ENCODE measurements at regions not wholly inside any gene's neighbourhood (a gene's known extent, or its start where the extent isn't known, plus 50 kb on each side); places are given as distances from the start of the nearest gene placed in this dataset.

GRCh38 chr17:71878998-71879397 lies 241.8 kb upstream of the SOX9 start:
- no peak for DNase-seq
- H3K36me3 ChIP-seq (ENCODE audit: control insufficient read depth in 1 of 2, insufficient read depth in 2 of 2, low read length in 1 of 2): no peaks in the 10 kb centered on the region
- 90 to 92% methylated on average over 4 of the region's 4 CpGs for WGBS, 2 donors
- intact Hi-C loops (cut with DNase I): no loop called here
- no peaks in the 10 kb centered on the region for H3K4me1 ChIP-seq (ENCODE audit: control insufficient read depth in 1 of 2, insufficient read depth in 2 of 2, low read length in 2 of 2)
- H3K27me3 ChIP-seq (ENCODE audit: control insufficient read depth in 1 of 2, insufficient read depth in 2 of 2, low read length in 1 of 2): no peaks in the 10 kb centered on the region
- no peak overlapping the region for H3K27ac ChIP-seq (ENCODE audit: low read depth in 1 of 2, low read length in 2 of 2)
- no peak overlapping the region for H3K4me3 ChIP-seq (ENCODE audit: low read length in 2 of 2)
- H3K9me3 ChIP-seq (ENCODE audit: control insufficient read depth, low read length): no peaks in the 10 kb centered on the region
- ATAC-seq (ENCODE audit: low FRiP score): no peak

GRCh38 chr17:71881041-71881440 lies 239.8 kb upstream of the SOX9 start:
- Histone ChIP-seq H3K27ac (ENCODE audit: low read depth in 1 of 2, low read length in 2 of 2) (no peak overlapping the region), H3K4me3 (ENCODE audit: low read length in 2 of 2) (no peak overlapping the region), H3K4me1 (ENCODE audit: control insufficient read depth in 1 of 2, insufficient read depth in 2 of 2, low read length in 2 of 2) (no peaks in the 10 kb centered on the region), H3K36me3 (ENCODE audit: control insufficient read depth in 1 of 2, insufficient read depth in 2 of 2, low read length in 1 of 2) (no peaks in the 10 kb centered on the region), H3K27me3 (ENCODE audit: control insufficient read depth in 1 of 2, insufficient read depth in 2 of 2, low read length in 1 of 2) (no peaks in the 10 kb centered on the region), H3K9me3 (ENCODE audit: control insufficient read depth, low read length) (no peaks in the 10 kb centered on the region)
- no peak for DNase-seq
- no peak for ATAC-seq (ENCODE audit: low FRiP score)
- 56 to 58% methylated on average over 3 of the region's 3 CpGs for WGBS, 2 donors
- intact Hi-C loops (cut with DNase I): no loop called here

- no peak overlapping the region for H3K27ac ChIP-seq (ENCODE audit: low read depth in 1 of 2, low read length in 2 of 2)
- H3K27me3 ChIP-seq (ENCODE audit: control insufficient read depth in 1 of 2, insufficient read depth in 2 of 2, low read length in 1 of 2): no peaks in the 10 kb centered on the region
- 90 to 92% methylated on average over 2 of the region's 2 CpGs for WGBS, 2 donors
- no peaks in the 10 kb centered on the region for H3K9me3 ChIP-seq (ENCODE audit: control insufficient read depth, low read length)
- no peaks in the 10 kb centered on the region for H3K4me1 ChIP-seq (ENCODE audit: control insufficient read depth in 1 of 2, insufficient read depth in 2 of 2, low read length in 2 of 2)
- no peak overlapping the region for H3K4me3 ChIP-seq (ENCODE audit: low read length in 2 of 2)
- no peaks in the 10 kb centered on the region for H3K36me3 ChIP-seq (ENCODE audit: control insufficient read depth in 1 of 2, insufficient read depth in 2 of 2, low read length in 1 of 2)
- intact Hi-C loops (cut with DNase I): no loop called here
- DNase-seq (no peak), ATAC-seq (ENCODE audit: low FRiP score) (no peak)
Observed at GRCh38 chr17:71881581-71881980, 239.2 kb upstream of the SOX9 start.

GRCh38 chr17:71883258-71883657 lies 237.6 kb upstream of the SOX9 start:
- Histone ChIP-seq H3K4me3 (ENCODE audit: low read length in 2 of 2) (no peak overlapping the region), H3K9me3 (ENCODE audit: control insufficient read depth, low read length) (no peaks in the 10 kb centered on the region), H3K27me3 (ENCODE audit: control insufficient read depth in 1 of 2, insufficient read depth in 2 of 2, low read length in 1 of 2) (no peaks in the 10 kb centered on the region), H3K36me3 (ENCODE audit: control insufficient read depth in 1 of 2, insufficient read depth in 2 of 2, low read length in 1 of 2) (no peaks in the 10 kb centered on the region), H3K4me1 (ENCODE audit: control insufficient read depth in 1 of 2, insufficient read depth in 2 of 2, low read length in 2 of 2) (no peaks in the 10 kb centered on the region), H3K27ac (ENCODE audit: low read depth in 1 of 2, low read length in 2 of 2) (no peak overlapping the region)
- no peak for ATAC-seq (ENCODE audit: low FRiP score)
- WGBS, 2 donors: 85% methylated on average over 2 of the region's 2 CpGs
- intact Hi-C loops (cut with DNase I): no loop called here
- DNase-seq: no peak

GRCh38 chr17:71883845-71884244 lies 237.0 kb upstream of the SOX9 start:
- WGBS, 2 donors: 85 to 87% methylated on average over 3 of the region's 3 CpGs
- intact Hi-C loops (cut with DNase I): no loop called here
- H3K4me1 ChIP-seq (ENCODE audit: control insufficient read depth in 1 of 2, insufficient read depth in 2 of 2, low read length in 2 of 2): no peaks in the 10 kb centered on the region
- DNase-seq (no peak), ATAC-seq (ENCODE audit: low FRiP score) (no peak)
- H3K9me3 ChIP-seq (ENCODE audit: control insufficient read depth, low read length): no peaks in the 10 kb centered on the region
- no peaks in the 10 kb centered on the region for H3K27me3 ChIP-seq (ENCODE audit: control insufficient read depth in 1 of 2, insufficient read depth in 2 of 2, low read length in 1 of 2)
- no peak overlapping the region for H3K27ac ChIP-seq (ENCODE audit: low read depth in 1 of 2, low read length in 2 of 2)
- no peak overlapping the region for H3K4me3 ChIP-seq (ENCODE audit: low read length in 2 of 2)
- no peaks in the 10 kb centered on the region for H3K36me3 ChIP-seq (ENCODE audit: control insufficient read depth in 1 of 2, insufficient read depth in 2 of 2, low read length in 1 of 2)

GRCh38 chr17:71885662-71886061 lies 235.2 kb upstream of the SOX9 start:
- intact Hi-C loops (cut with DNase I): no loop called here

GRCh38 chr17:71899317-71899716 lies 221.5 kb upstream of the SOX9 start:
- H3K27ac ChIP-seq (ENCODE audit: low read depth in 1 of 2, low read length in 2 of 2): no peak overlapping the region
- ATAC-seq (ENCODE audit: low FRiP score) (no peak), DNase-seq (no peak)
- no peak overlapping the region for H3K4me3 ChIP-seq (ENCODE audit: low read length in 2 of 2)
- 93 to 95% methylated on average over 4 of the region's 4 CpGs for WGBS, 2 donors
- no peaks in the 10 kb centered on the region for H3K4me1 ChIP-seq (ENCODE audit: control insufficient read depth in 1 of 2, insufficient read depth in 2 of 2, low read length in 2 of 2)
- intact Hi-C loops (cut with DNase I): no loop called here
- H3K27me3 ChIP-seq (ENCODE audit: control insufficient read depth in 1 of 2, insufficient read depth in 2 of 2, low read length in 1 of 2): no peaks in the 10 kb centered on the region
- H3K36me3 ChIP-seq (ENCODE audit: control insufficient read depth in 1 of 2, insufficient read depth in 2 of 2, low read length in 1 of 2): no peaks in the 10 kb centered on the region
- H3K9me3 ChIP-seq (ENCODE audit: control insufficient read depth, low read length): no peaks in the 10 kb centered on the region

More at GRCh38 chr17:71885662-71886061, 235.2 kb upstream of the SOX9 start:
- DNase-seq (no peak), ATAC-seq (ENCODE audit: low FRiP score) (no peak)
- Histone ChIP-seq H3K36me3 (ENCODE audit: control insufficient read depth in 1 of 2, insufficient read depth in 2 of 2, low read length in 1 of 2) (no peaks in the 10 kb centered on the region), H3K27me3 (ENCODE audit: control insufficient read depth in 1 of 2, insufficient read depth in 2 of 2, low read length in 1 of 2) (no peaks in the 10 kb centered on the region), H3K4me1 (ENCODE audit: control insufficient read depth in 1 of 2, insufficient read depth in 2 of 2, low read length in 2 of 2) (no peaks in the 10 kb centered on the region), H3K9me3 (ENCODE audit: control insufficient read depth, low read length) (no peaks in the 10 kb centered on the region), H3K27ac (ENCODE audit: low read depth in 1 of 2, low read length in 2 of 2) (no peak overlapping the region), H3K4me3 (ENCODE audit: low read length in 2 of 2) (no peak overlapping the region)

GRCh38 chr17:71900621-71901229 lies 220.1 kb upstream of the SOX9 start:
- ATAC-seq (ENCODE audit: low FRiP score) (no peak), DNase-seq (no peak)
- Histone ChIP-seq H3K4me3 (ENCODE audit: low read length in 2 of 2) (no peak overlapping the region), H3K27me3 (ENCODE audit: control insufficient read depth in 1 of 2, insufficient read depth in 2 of 2, low read length in 1 of 2) (no peaks in the 10 kb centered on the region), H3K27ac (ENCODE audit: low read depth in 1 of 2, low read length in 2 of 2) (no peak overlapping the region), H3K36me3 (ENCODE audit: control insufficient read depth in 1 of 2, insufficient read depth in 2 of 2, low read length in 1 of 2) (no peaks in the 10 kb centered on the region), H3K9me3 (ENCODE audit: control insufficient read depth, low read length) (no peaks in the 10 kb centered on the region), H3K4me1 (ENCODE audit: control insufficient read depth in 1 of 2, insufficient read depth in 2 of 2, low read length in 2 of 2) (no peaks in the 10 kb centered on the region)
- 34 to 37% methylated on average over 6 of the region's 6 CpGs for WGBS, 2 donors
- intact Hi-C loops (cut with DNase I): no loop called here

GRCh38 chr17:71902894-71903506 lies 217.8 kb upstream of the SOX9 start:
- ATAC-seq (ENCODE audit: low FRiP score) (no peak), DNase-seq (no peak)
- Histone ChIP-seq H3K27ac (ENCODE audit: low read depth in 1 of 2, low read length in 2 of 2) (no peak overlapping the region), H3K27me3 (ENCODE audit: control insufficient read depth in 1 of 2, insufficient read depth in 2 of 2, low read length in 1 of 2) (no peaks in the 10 kb centered on the region), H3K9me3 (ENCODE audit: control insufficient read depth, low read length) (no peaks in the 10 kb centered on the region), H3K4me3 (ENCODE audit: low read length in 2 of 2) (no peak overlapping the region), H3K4me1 (ENCODE audit: control insufficient read depth in 1 of 2, insufficient read depth in 2 of 2, low read length in 2 of 2) (no peaks in the 10 kb centered on the region), H3K36me3 (ENCODE audit: control insufficient read depth in 1 of 2, insufficient read depth in 2 of 2, low read length in 1 of 2) (no peaks in the 10 kb centered on the region)
- WGBS, 2 donors: 46 to 54% methylated on average over 3 of the region's 3 CpGs
- intact Hi-C loops (cut with DNase I): no loop called here
